Left ventricle myocardium superior (tissue), 1 donor: ENCODE measurements at regions not wholly inside any gene's neighbourhood (a gene's known extent, or its start where the extent isn't known, plus 50 kb on each side); places are given as distances from the start of the nearest gene placed in this dataset.
A peak's percentile ranks its signal among the peaks of the same experiment; 100 is the strongest.

Experiments used
- ATAC-seq: fragments of 200-7000 bp; cut with Tn5 transposase; one replicate; pipeline ENCODE4 v1.9.1; 2020; ENCODE audit warnings: mild to moderate bottlenecking, moderate library complexity
- DNase-seq: peaks from one replicate; pipeline ENCODE4 v3.0.0-alpha.2; 2020
- intact Hi-C: fragments of 100-400 bp; cut with micrococcal nuclease; formaldehyde crosslinking; loops from one replicate; pipeline ENCODE4 v1.11.0; 2022
- donor health status: DM: no; HTN: yes; CAD: no; lungs with severe emphysema.

GRCh38 chr15:97443101-97443500 lies 517.4 kb upstream of the ARRDC4 start:
- intact Hi-C loops: no loop called here
- no peak for ATAC-seq
- no peak for DNase-seq

- DNase-seq (no peak), ATAC-seq (no peak)
- intact Hi-C loops: no loop called here
Measured at GRCh38 chr15:97446138-97446537, 514.4 kb upstream of the ARRDC4 start.

GRCh38 chr15:97456521-97457202 lies 503.8 kb upstream of the ARRDC4 start:
- DNase-seq: no peak
- intact Hi-C loops: no loop called here
- ATAC-seq: no peak

GRCh38 chr15:97457203-97457847 lies 503.2 kb upstream of the ARRDC4 start:
- DNase-seq (no peak), ATAC-seq (no peak)
- intact Hi-C loops: no loop called here

- peak; percentile 61 for ATAC-seq
- DNase-seq: no peak
- intact Hi-C loops: no loop called here
Measured at GRCh38 chr15:97459771-97460170, 500.7 kb upstream of the ARRDC4 start.

- intact Hi-C loops: no loop called here
- DNase-seq: no peak
- ATAC-seq: peak; percentile 58
Measured at GRCh38 chr15:97461226-97461625, 499.3 kb upstream of the ARRDC4 start.

GRCh38 chr15:97463696-97464095 lies 496.8 kb upstream of the ARRDC4 start:
- intact Hi-C loops: no loop called here
- ATAC-seq (no peak), DNase-seq (no peak)

GRCh38 chr15:97470417-97470816 lies 490.1 kb upstream of the ARRDC4 start:
- no peak for DNase-seq
- no peak for ATAC-seq
- intact Hi-C loops: no loop called here

GRCh38 chr15:97473627-97474026 lies 486.9 kb upstream of the ARRDC4 start:
- intact Hi-C loops: no loop called here
- no peak for ATAC-seq
- no peak for DNase-seq

GRCh38 chr15:97479957-97480356 lies 480.5 kb upstream of the ARRDC4 start:
- intact Hi-C loops: no loop called here
- DNase-seq (no peak), ATAC-seq (no peak)

GRCh38 chr15:97482521-97482920 lies 478.0 kb upstream of the ARRDC4 start:
- ATAC-seq (no peak), DNase-seq (no peak)
- intact Hi-C loops: no loop called here

GRCh38 chr15:97483232-97483631 lies 477.3 kb upstream of the ARRDC4 start:
- intact Hi-C loops: no loop called here
- no peak for ATAC-seq
- no peak for DNase-seq

- ATAC-seq: no peak
- intact Hi-C loops: no loop called here
- no peak for DNase-seq
Measured at GRCh38 chr15:97490429-97490828, 470.1 kb upstream of the ARRDC4 start.

- DNase-seq: no peak
- no peak for ATAC-seq
- intact Hi-C loops: no loop called here
Measured at GRCh38 chr15:97501291-97501690, 459.2 kb upstream of the ARRDC4 start.

GRCh38 chr15:97502038-97502437 lies 458.5 kb upstream of the ARRDC4 start:
- intact Hi-C loops: no loop called here
- no peak for ATAC-seq
- no peak for DNase-seq

- intact Hi-C loops: no loop called here
- DNase-seq (no peak), ATAC-seq (no peak)
Measured at GRCh38 chr15:97504031-97504792, 456.3 kb upstream of the ARRDC4 start.

- intact Hi-C loops: no loop called here
Measured at GRCh38 chr15:97517737-97518136, 442.8 kb upstream of the ARRDC4 start.

GRCh38 chr15:97520689-97521088 lies 439.8 kb upstream of the ARRDC4 start:
- no peak for DNase-seq
- ATAC-seq: peak; percentile 35
- intact Hi-C loops: no loop called here

More at GRCh38 chr15:97517737-97518136, 442.8 kb upstream of the ARRDC4 start:
- ATAC-seq: no peak
- no peak for DNase-seq

- intact Hi-C loops: no loop called here
- ATAC-seq: peak; percentile 96
- DNase-seq: peak; percentile 73
Measured at GRCh38 chr15:97521381-97522285, 438.9 kb upstream of the ARRDC4 start.
